ENCODE measurements at regions not wholly inside any gene's neighbourhood (a gene's known extent, or its start where the extent isn't known, plus 50 kb on each side); places are given as distances from the start of the nearest gene placed in this dataset.
A peak's percentile ranks its signal among the peaks of the same experiment; 100 is the strongest.
"Not testable (repeated sequence)": the region's sequence is repeated elsewhere in the genome, so short reads cannot be mapped to it uniquely, and the experiment has no call there.

DNA sequence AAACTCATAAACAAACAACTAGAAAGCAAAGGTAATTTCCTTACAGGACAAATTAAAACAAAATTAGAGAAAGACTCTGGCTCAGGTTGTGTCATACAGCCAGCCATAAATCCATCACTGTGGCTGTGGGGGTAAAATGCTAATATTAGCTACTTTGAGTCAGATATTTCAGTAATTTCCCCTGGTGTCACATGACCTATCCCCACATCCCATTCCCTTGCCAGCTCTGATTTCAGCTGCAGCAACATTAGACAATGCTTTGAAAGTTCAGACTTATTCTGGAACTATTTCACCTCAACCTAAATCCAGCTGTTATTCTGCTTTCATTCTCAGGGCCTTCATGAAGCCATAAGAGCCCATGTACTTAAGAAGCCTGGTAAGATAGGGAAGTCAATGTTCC, 55.3 kb downstream of the RPL10L start:
- no peak for DNase-seq

DNA sequence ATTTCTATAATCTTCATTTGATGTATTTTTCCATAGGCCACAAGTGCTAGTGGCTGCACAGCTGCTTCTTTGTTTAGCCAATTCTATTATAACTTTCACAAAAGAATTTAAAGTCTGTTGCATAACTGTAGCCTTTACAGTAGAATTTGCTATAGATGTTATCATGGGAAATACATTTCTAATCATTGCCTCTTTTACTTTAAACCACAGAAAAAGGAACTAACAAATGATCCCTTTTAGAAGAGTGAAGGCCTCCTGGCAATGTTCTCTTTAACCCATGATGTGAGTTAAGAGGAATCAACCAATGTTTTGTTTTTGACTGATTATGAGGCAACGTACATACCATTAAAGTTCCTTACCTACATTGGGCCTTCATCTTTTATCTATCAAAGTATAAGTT, 68.8 kb downstream of the RPL10L start:
- no peak for DNase-seq

DNA sequence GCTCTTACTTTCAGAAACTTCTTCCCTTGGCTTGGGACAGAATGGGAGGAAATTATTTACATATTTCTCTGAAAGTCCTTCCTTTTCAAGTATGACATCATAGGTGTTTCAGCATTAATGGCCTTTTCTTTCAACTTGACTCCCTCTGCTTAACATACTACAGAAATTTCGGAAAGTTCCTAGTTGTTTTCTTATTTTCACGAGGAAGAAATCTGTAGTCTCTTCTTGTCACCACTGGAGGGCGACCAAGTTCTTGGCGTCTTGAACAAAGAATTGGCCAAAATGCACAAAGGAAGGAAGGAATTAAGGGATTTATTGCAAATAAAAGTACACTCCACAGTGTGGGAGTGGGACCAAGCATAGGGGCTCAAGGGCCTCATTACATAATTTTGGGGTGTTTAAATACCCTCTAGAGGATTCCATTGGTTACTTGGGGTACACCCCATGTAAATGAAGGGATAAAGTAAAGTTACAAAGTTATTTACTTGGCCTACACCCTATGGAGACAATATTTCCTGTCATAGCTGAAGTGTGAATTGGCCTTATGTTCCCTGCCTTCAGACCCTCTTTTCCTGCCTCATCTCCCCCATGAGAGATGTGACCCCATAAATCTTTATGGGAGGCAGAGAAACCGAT, 70.4 kb downstream of the RPL10L start:
- peak; percentile 58 for DNase-seq

DNA sequence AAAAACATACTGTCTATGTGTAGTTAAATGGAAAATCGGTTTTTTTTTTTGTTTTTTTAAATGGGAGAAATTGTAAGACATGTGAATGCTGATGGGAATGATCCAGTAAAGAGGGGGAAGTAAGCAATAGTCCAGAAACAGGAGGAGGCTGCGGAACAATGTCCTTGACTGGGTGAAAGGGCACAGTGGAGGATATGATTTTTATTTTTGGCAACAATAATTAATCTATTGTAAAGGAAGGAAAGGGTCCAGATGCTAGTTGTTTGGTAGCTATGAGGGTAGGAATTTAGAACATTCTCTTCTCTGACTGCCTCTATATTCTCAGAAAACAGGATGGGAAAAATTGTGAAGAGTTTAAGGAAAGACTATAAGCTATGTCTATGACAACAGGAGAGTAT, 76.6 kb downstream of the RPL10L start:
- no peak for DNase-seq

DNA sequence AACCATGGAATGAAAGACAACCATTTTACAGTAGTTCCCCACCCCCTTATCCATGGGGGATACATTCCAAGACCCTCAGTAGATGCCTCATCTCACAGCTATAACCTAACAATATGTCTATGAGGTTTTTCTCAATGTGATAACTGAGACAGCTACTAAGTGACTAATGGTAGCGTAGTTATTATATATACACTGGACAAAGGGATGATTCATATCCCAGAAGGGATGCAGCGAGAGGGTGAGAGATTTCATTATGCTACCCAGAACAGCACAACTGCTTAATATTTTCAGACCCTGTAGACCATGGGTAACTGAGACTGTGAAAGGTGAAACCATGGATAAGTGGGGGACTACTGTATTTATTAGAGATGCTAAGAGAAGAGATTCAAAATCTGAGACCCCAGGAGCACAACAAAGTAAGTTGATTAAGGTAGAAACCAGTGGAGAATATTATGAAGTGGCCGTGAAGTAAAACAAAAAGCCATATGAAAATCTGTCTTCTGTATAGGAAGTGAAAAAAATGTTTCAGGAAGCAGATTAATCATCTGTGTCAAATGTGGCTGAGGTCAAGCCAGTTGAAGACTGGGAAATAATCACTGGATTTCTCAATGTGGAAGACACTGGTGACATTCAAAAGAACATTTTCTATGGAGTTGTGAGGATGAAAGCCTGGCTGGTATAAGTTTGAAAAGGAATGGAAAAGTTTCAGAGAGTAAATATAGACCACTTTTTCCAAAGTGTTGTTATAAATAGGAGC, 77.2 kb downstream of the RPL10L start:
- DNase-seq = no peak

DNA sequence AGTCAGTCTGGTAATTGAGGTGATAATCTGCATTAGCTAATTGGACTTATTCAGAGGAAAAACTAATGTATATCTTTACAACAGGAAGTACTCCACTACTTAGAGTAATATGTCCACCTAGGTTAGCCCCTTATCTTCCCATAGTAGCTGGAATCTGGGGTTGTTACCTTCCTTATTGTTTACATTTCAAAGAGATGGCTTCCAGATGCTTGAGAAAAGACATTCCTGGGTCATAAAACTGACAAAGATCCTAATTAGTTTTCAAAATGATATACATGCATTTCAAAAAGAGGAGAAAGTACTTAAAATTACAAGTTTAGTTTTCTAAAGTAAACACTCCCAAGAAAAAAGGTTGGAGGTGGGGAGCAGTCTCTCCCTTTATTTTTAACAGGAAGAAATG, 78.1 kb downstream of the RPL10L start:
- DNase-seq = no peak

DNA sequence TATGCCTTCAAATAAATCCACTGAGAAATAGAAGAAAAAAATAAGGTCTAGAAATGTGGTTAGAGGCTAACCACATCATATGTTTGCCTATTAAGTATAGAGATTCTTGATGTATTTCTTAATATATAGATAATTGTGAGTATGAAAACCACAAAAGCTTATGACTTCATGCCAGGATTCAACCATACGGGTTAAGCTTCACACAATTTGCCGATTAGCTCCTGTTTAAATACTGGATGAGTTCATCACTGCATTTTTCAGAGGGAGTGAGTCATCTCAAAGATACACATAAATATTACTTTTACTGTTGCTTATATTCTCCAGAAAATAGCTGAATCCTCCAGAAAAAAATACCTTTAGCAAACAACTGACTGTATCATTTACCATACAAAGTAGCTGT, 79.6 kb downstream of the RPL10L start:
- no peak for DNase-seq

DNA sequence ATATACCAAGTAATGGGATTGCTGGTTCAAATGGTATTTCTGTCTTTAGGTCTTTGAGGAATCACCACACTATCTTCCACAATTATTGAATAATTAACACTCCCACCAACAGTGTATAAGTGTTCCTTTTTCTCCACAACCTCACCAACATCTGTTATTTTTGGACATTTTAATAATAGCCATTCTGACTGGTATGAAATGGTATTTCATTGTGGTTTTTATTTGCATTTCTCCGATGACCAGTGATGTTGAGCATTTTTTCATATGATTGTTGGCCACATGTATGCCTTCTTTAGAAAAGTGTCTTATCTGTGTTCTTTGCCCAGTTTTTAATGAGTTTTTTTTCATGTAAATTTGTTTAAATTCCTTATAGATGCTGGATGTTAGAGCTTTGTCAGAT, 83.4 kb downstream of the RPL10L start:
- not testable (repeated sequence) for DNase-seq

DNA sequence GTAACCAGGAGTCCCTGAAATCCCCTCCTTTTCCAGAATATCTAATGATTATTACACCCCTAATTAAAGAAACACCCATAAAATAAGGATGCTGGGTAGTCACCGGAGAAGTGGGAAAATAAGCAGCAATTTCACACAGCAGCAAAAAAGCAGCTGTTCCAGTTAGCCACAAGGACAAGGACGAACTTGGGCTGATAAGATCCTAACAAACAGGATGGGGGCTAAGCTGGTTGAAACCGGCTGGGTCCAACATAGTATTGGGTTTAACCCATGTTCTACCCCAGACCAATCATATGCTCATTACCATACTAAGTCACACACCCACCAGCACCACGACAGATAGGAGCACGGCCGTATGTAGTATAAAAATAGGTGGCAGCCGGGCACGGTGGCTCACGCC, 100.7 kb downstream of the RPL10L start:
- DNase-seq = no peak

DNA sequence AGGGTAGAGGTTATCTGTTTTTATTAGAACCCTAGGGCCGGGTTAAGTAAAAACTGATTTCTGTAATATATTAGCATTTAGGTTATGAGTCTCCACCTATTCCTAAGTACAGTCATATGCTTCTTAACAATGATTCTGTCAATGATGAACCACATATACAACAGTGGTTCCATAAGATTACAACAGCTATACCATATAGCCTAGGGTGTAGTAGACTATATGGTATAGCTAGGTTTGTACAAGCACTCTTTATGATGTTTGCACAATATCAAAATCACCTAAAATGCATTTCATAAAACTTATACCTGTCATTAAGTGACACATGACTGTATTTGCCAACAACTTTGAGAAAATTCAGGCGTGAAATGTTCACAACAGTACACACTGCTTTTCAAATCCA, 110.6 kb downstream of the RPL10L start:
- DNase-seq = no peak

DNA sequence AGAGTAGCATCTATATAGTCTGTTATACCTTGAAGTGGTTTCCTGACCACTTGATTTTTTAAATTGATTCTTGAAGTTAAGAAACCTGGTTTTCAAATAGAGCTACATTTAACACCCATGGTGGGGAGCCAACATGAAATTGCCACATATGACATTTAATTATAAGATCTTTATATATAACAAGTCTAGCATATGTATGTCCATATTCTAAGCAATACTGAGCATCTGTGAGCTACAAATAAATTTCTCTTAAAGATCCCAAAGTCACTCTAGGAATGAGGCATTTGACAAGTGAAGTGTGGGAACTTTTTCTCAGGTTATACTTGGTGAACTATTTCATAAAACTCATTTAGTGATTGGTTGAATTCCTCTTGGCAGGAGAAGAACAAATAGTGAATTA, 132.5 kb downstream of the RPL10L start:
- no peak for DNase-seq

DNA sequence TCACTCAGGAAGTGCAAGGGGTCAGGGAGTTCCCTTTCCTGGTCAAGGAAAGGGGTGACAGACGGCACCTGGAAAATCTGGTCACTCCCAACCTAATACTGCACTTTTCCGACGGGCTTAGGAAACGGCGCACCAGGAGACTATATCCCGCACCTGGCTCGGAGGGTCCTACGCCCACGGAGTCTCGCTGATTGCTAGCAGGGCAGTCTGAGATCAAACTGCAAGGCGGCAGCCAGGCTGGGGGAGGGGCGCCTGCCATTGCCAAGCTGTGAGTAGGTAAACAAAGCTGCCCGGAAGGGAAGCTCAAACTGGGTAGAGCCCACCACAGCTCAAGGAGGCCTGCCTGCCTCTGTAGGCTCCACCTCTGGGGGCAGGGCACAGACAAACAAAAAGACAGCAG, 142.8 kb downstream of the RPL10L start:
- DNase-seq = not testable (repeated sequence)

DNA sequence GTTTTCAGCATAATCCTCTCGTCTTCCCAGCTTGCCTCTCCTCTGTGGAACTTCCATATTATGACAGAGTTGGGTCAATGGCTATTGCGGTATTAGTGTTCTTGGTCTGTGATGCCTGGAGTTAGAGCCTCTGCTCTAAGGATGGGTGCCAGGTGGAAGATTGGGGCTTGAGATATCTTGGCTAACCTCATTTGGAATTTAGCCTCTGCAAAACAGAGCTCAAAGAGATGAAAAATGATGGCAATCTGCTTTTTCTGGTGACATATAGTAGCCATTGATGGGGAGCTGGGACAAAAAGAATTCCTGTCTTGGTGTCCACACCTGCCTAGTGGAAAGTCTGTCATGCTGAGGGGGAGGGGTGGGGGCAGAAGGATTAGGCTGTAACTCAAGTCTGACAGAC, 152.1 kb downstream of the RPL10L start:
- no peak for DNase-seq

DNA sequence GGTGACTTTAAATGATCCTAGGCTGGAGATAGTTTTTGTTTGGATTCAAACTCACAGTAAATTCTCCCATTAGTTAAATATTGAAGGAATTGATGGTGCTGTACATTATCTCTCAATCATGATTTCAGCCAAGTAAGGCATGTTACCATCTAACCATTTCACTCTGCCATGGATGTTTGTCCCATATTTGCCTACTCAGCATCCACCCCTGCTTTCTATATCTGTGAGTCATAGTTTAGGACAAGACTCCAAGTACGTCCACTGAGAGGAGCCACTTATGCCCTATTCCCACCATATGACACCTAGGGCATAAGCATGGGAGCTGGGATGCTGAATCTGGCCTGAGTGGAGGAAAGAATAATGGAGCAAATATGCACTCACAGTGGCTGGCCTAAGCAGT, 155.2 kb downstream of the RPL10L start:
- no peak for DNase-seq

DNA sequence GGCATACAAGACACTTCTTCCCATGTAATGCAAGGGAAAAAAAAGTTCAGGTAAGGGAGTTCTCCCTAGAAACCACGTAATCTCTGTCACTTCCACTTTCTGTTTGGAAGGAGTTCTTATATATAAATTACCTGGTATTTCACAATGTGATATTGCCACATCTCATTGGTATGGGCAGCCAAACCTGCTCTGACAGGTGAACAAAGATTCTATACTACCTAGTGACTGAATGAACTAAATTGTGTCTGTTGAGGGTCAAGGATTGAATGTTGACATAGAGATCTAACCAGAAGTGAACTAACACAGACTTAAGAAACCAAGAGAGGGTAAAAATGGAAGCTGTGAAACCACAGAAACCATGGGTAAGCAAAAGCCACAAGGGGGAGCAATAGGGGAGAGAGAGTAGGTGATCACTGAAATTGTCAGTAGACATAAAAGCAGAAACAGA, 161.3 kb downstream of the RPL10L start:
- no peak for DNase-seq

DNA sequence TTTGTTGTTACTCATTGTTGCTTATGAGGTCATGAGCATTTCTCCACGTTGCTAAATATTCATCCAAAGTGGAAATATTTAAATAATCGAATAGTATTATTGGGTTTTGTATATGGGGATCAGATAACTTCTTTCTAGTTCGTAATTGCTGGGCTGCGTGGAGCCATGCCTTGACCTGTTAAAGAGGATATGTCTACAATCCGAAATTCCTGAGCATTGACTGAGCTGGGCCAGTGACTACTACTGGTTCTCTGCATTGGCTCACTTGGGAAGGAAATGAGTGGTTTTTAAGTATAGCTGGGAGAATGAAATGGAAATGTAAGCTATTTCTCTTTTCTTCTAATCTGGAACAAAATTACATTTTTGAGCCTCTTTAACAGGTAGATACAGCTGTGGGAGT, 163.2 kb downstream of the RPL10L start:
- DNase-seq = peak; percentile 55

DNA sequence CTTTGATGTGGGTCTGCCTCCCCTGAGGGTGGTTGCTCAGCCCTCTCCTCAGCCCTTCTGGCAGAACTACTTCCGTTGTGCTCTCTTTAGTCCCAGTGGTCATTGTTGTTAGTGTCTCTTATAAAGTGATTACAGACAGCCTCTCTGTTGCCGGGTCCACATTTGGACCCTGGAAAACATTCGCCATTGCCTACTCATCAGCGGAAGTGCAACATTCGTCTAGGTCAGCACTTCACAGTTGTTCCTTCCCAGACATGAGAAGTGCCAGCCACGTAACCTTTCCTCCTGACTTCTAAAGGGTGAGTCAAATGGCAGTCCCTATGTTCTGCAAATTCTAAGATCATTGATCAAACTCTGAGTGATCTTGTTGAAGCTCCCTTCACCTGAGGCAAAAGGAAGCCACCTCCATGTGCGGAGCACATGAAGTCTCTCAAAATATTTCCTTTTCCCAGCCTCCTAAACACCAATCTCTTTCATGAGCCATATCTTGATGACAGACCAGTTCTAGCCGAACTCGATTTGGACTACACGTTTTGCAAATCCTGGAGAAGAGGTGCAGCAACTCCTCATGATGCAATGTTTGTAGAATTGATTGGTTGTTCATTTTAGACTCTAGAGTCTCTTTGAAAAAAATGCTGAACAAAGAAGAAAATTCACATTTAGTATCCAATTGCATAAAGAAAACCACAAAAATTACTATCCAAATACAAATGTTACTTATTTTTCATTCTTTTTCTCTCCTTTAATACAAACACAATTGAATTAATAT, 163.8 kb downstream of the RPL10L start:
- DNase-seq = peak; percentile 92

DNA sequence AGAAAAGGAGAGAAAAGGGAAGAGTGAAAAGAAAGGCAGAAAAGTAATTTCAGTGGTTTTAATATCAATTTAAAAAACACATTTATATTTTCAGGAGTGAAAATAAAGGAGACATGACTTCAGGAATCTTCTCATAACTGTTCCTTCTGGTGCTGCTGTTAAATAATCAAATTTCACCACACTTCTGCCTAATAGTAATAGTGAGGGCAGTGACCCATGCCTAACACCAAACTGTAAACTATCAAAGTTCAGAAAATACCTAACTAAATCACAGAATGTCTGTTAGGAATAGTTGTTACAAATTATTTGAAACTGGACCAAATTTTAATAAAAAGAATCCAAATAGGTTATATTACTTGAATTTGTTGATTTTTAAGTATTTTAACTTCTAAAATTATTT, 169.4 kb downstream of the RPL10L start:
- DNase-seq = no peak

DNA sequence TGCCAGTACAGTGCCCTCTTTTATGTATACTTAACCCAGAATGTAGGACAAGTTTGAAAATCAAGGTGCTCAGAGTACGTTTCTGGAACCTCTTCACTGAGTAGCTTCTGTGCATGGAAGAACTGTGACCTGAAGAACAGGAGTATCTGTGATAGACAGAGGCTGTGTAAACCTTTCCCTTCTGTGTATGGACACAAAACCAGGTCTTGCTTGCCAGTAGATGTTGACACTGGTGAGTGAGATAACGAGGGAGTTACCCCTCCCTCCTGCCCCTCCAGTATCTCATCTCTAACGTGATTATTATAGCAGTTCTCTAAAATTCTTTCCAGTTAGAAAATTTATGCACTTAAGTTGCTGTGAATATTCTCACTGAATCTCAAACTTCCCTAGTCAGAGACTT, 170.8 kb downstream of the RPL10L start:
- no peak for DNase-seq

DNA sequence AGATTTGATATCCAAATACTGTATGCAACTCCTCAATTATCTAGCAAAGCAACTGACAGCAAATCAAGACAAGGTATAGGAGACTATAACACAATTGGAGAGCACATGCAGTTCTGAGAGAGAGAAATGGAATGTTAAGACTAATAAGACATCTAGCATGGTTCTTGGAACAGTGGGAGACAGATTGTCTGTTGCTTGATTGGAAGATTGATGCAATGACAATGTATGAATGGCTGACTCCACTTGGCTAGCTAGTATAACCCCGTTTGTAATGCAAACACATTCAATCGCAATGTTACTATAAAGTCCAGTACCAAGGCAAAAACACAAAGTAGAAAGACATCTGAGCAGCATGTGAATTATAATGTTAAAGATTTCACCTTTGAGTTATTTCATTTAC, 179.3 kb downstream of the RPL10L start:
- DNase-seq = no peak

DNA sequence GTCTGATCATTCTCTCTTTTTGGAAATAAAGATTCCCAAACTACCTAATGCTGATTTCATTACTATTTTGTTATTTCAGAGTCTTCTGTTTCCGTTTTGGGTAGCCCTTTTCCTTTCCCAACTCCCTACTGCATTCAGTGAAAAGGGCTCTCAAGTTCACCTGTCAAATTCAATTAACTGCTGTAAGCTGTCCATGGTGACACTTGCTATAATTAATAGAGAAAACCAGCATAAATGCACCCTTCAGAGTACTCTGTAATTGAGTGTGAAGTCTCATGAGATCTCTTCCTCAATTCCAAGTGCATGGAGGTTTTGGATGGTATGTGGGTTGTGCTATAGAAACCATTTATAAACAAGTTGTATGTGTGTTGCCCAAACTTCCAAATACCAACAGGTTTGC, 187.2 kb downstream of the RPL10L start:
- DNase-seq = no peak

DNA sequence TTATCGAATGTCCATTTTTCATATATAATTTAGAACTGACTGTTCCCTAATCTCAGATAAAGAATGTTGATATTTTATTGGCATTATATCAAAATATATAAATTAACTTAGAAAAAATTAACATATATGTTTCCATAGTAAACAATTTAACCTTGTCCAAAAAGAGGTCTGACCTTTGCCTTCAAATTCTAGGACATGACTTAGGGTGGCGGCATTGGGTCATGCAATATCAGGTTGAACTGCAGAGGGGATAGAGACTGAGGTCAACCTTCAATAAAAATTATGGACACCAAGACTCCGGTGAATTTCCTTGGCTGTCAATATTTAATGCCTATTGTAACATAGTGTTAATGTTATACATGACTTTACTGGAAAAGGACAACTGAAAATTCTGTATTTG, 199.8 kb downstream of the RPL10L start:
- DNase-seq = no peak

DNA sequence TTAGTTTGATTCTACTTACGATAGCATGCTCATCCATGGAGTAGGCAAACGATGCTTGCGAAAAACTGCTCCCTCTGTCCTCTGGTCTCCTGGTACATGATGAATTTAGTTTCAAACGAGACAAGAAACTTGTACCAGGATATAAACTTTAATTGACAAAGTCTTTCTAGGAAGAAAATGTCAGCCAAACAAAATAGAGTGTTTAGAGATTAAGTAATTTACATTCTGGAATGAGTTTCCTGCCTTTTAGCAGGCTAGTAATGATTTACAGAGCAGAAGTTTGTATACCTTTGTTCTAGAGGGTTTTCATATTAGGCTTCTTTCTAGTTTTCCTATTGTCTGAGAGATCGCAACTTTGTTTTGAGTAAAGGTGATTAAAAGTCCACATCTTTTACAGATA, 206.9 kb downstream of the RPL10L start:
- DNase-seq = no peak

DNA sequence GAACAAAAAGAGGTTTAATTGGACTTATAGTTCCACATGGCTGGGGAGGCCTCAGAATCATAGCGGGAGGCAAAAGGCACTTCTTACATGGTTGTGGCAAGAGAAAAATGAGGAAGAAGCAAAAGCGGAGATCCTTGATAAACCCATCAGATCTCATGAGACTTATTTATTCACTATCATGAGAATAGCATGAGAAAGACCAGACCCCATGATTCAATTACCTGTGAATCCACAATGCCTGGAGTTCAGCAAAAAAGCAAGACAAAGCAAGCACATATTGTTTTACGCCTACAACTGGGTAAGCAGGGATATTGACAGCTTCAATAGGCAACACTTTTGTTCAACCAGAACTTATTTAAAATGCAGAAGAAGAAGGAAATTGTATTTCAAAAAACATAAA, 218.2 kb downstream of the RPL10L start:
- DNase-seq = no peak

Data from islet precursor cell (in vitro differentiated cells).